ENCODE measurements at regions not wholly inside any gene's neighbourhood (a gene's known extent, or its start where the extent isn't known, plus 50 kb on each side); places are given as distances from the start of the nearest gene placed in this dataset.

GRCh38 chrX:115906276-115906675 is 264.3 kb upstream of the AGTR2 start:
- TF ChIP-seq CTCF (optimal IDR thresholded peaks at IDR 0.05 in 1 of 3, IDR thresholded peaks at IDR 0.05 in 1 of 3, conservative IDR thresholded peaks at IDR 0.05 in 1 of 3; ENCODE audit: extremely low read depth in 1 of 3, insufficient read depth in 2 of 3, low read length in 3 of 3) (no peak), EZH2 (IDR thresholded peaks at IDR 0.05; ENCODE audit: low read length) (no peak)
